ENCODE measurements at regions not wholly inside any gene's neighbourhood (a gene's known extent, or its start where the extent isn't known, plus 50 kb on each side); places are given as distances from the start of the nearest gene placed in this dataset.

GRCh38 chr10:4033341-4033896 lies 248.4 kb upstream of the KLF6 start:
- intact Hi-C loops (cut with DNase I) = no loop called here

GRCh38 chr10:4029866-4030265 lies 244.9 kb upstream of the KLF6 start:
- intact Hi-C loops (cut with DNase I) = no loop called here

More at GRCh38 chr10:4033341-4033896, 248.4 kb upstream of the KLF6 start:
- no peak for DNase-seq

GRCh38 chr10:4028854-4029583 lies 244.0 kb upstream of the KLF6 start:
- intact Hi-C loops (cut with DNase I) = no loop called here

More at GRCh38 chr10:4029866-4030265, 244.9 kb upstream of the KLF6 start:
- no peak for DNase-seq

GRCh38 chr10:4028027-4028471 lies 243.0 kb upstream of the KLF6 start:
- intact Hi-C loops (cut with DNase I) = no loop called here
- no peak for DNase-seq

More at GRCh38 chr10:4028854-4029583, 244.0 kb upstream of the KLF6 start:
- no peak for DNase-seq

DNA sequence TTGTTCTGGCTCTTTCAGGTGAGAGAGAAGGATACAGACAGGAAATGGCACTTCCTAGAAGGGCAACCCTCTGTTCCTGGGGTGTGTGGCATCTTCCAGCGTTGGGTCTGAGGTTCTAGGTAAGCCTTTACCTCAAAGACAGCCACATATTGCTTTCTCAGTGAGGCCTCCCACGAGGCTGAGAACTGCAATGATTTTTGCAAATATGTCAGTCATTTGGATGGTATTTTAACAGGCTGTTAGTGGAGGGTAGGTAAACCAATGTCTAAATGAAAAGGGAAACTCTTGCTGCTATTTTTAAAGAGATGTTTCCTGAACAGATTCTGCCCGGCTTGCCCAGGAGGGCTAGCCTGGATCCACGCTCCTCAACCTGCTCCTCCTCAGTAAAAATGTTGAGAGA lies 240.3 kb upstream of the KLF6 start:
- DNase-seq = no peak
- intact Hi-C loops (cut with DNase I) = no loop called here

GRCh38 chr10:4024516-4025245 lies 239.7 kb upstream of the KLF6 start:
- no peak for DNase-seq

DNA sequence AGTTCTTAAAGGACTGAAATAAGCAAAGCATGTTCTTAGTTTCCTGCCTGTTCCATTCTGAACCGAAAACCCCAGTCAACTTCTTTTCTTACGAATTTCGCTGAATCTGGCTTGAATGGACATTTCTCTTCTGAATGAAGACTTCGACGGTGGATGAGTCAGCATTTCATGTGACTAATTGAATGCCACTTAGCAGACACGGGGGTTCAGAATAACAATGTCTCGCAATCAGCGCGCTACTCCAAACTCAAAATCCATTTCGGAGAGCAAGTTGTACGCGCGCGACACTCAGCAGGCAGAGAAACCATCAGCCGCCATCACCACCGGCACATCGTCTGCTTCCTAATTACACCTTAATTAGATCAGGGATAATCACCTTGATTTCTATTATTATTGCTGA lies 239.0 kb upstream of the KLF6 start:
- no peak for DNase-seq
- intact Hi-C loops (cut with DNase I) = no loop called here

More at GRCh38 chr10:4024516-4025245, 239.7 kb upstream of the KLF6 start:
- intact Hi-C loops (cut with DNase I) = no loop called here

DNA sequence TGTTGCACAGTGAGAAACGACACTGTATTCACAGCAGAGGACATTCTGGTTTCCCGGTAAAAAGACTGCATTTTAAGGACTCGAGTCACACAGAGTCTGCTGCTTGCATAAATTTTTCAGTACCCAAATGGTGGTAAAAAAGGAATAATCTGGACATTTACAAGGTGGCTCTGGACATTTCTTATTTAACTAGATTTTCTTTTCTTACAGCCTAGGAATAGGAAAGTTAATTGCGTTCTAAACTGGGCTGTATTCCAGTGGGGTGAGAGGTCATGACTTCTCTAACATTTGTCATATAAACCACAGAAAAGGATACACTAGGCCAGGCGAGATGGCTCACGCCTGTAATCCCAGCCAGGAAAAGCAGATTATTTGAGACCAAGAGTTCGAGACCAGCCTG lies 237.5 kb upstream of the KLF6 start:
- no peak for DNase-seq
- intact Hi-C loops (cut with DNase I) = no loop called here

- DNase-seq = no peak
Observed at GRCh38 chr10:4020631-4021030, 235.6 kb upstream of the KLF6 start.

DNA sequence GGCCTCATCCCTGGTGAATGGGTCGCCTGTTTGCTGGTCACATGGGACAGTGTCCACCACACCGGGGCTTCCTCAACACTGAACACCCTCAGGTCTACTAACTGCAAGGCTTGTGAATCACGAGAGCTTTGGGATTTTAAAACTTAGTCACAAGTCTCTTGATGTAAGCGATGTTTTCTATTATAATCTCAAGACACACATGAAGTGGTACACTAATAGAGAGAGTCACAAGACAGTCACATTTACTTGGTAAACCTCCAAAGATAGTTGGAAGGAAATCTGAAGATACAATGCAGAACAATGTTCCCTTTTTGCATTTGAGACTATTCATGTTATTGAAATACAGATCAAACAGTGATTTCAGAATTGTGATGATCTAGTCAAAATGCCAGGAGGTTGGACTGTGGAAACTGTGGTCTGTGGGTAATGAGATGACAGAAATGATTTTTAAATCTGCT lies 233.1 kb upstream of the KLF6 start:
- intact Hi-C loops (cut with DNase I) = no loop called here

More at GRCh38 chr10:4020631-4021030, 235.6 kb upstream of the KLF6 start:
- intact Hi-C loops (cut with DNase I) = no loop called here

DNA sequence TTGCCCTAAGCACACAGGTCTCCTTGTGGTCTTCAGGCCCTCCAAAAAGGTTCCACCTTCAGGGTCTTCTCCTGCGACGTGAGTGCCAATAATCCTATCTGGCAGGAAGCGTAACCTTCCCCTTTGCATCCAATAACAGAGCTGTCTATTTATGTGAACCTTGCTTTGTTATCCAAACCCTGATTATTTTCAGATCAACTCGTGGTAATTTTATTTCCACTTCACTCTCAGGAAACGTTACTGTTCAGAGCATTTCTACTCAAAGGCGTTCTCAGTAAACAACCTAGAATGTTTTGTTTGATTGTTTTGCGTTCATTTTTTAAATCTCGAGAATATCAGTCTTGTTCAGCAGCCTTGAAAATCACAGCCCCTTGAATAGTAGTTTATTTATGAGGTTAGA lies 232.3 kb upstream of the KLF6 start:
- DNase-seq = no peak
- intact Hi-C loops (cut with DNase I) = no loop called here

More for the DNA sequence above, 233.1 kb upstream of the KLF6 start:
- no peak for DNase-seq

DNA sequence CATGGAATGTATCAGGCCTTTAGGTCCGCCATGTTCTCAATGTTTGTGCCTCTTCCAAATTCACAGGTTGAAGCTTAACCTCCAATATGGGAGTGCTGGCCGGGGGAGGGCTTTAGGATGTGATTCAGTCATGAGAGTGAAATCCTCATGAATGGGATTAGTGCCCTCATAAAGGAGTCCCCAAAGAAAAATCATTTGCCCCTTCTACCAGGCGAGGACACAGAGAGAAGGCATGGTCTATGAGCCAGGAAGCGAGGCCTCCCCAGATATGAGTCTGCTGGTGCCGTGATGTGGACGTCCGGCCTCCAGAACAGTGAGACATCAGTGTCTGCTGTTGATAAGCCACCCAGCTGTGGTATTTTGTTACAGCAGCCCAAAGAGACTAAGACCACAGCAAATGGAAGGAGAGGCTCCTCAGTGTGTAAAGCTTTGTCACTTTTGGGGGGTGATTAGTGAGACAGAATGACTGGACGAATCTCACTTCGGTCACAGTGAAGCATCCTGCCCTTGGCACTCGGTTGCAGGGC lies 231.3 kb upstream of the KLF6 start:
- no peak for DNase-seq
- intact Hi-C loops (cut with DNase I) = no loop called here

DNA sequence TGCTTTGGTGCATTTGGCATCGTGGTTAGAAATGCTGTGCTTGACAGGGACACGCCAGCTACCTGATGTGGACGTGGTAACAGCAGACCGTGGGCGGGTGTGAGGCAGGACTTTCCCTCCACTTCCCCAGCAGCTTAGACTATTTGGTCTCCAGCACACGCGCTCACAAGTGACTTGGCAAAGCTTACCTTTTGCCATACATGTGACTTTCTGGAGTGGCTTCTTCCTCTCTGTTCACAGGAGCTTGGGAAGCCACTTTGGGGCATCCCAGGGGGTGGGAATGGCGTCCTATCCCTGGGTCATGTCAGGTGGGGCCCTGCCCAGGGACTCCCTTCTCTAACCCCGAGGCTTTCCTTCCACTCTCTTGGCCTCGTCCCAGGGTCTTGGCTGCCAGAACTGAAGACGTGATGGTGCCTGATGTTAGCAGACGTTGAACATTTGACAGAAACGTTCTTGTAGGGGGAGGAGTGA lies 228.7 kb upstream of the KLF6 start:
- intact Hi-C loops (cut with DNase I) = no loop called here
- peak in 5 of 10 donors; percentile 17 to 87 (median 43) for DNase-seq

DNA sequence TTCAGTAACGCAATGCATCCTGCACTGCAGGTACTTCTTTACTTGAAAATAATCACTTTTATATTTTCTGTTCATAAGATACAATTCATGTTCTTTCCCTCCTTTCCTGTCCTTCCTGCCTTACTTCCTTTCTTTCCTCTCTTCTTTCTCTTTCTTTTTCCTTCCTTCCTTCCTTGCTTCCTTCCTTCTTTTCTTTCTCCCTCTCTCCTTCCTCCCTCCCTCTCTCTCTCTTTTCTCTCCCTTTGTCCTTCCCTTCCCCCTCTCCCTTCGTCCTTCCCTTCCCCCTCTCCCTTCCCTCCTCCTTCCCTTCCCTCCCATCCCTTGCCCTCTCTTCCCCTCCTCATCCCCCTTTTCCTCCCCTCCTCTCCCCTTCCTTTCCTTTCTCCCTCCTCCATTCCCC lies 227.8 kb upstream of the KLF6 start:
- intact Hi-C loops (cut with DNase I) = no loop called here

GRCh38 chr10:4011136-4011812 lies 226.3 kb upstream of the KLF6 start:
- DNase-seq = no peak
- intact Hi-C loops (cut with DNase I) = no loop called here

More for the DNA sequence above, 227.8 kb upstream of the KLF6 start:
- DNase-seq = no peak

DNA sequence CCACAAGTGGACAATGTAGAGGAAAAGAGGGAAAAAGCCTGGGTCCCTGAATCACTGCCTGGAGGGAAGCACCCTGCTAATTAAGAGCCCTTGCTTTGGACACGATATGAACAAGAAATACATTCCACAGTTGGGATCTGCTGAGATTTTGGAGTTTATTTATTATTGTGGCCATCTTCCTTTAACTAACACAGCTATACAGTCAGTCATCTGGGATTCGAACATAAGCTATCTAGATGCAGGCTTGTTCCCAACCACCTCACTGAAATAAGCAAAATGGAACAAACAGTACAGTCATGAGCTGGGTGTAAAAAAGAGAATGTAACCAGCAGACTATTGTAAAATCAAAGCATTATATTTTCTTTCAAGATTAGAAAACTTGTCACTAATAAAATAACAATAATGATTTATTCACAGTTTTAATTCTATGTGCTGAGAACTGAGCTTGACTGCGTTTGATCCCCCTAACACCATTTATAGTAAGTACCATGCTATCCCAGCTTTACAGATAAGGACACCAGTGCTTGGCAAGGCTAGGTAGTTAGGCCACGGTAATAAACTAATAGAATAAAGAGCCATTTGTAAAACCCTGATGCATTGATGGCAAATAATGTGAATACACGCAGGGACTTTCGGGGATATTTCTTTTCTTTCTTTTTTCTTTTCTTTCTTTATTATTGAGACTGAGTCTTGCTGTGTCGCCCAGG lies 223.8 kb upstream of the KLF6 start:
- no peak for DNase-seq
- intact Hi-C loops (cut with DNase I) = no loop called here

- intact Hi-C loops (cut with DNase I) = no loop called here
- no peak for DNase-seq
Observed at GRCh38 chr10:4007771-4008170, 222.8 kb upstream of the KLF6 start.

DNA sequence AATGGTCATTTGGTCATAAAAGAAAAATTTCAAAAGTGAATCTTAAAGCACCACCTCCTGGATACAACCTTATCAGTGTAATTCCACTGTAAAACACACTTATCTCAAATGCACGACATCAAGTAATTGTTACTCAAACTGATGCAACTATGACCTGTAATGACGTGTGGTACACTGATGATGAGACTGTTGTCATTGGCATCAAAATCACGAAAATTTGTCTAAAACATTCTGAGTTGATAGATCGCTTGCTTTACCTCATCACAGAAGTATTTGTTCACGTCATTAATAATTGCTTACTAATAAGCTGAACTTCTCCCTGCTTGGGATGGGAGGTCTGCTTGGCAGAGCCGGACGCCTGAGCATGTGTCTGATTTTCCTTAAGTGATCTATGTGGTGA lies 221.8 kb upstream of the KLF6 start:
- intact Hi-C loops (cut with DNase I) = no loop called here
- no peak for DNase-seq

GRCh38 chr10:4006051-4006450 lies 221.0 kb upstream of the KLF6 start:
- peak in 1 of 10 donors; percentile 87 for DNase-seq
- intact Hi-C loops (cut with DNase I) = no loop called here

DNA sequence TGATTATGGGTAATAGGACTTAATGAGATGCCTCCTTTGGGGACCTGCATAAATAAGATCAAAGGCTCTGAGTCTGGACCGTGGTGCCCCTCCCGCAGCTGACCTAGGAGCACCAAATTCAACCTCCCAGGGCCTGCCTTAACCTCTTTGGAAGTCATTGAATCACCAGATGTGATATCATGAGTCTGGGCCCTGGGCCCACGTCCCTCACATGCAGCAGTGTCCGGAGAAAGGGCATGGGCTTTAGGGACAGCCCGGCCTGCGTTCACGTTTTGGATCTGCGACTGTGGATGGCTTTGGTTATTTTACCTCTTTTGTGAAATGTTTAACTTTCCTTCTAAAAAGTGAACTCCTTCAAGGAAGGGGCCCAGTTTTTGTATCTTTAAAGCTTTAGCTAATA lies 220.0 kb upstream of the KLF6 start:
- intact Hi-C loops (cut with DNase I) = no loop called here
- DNase-seq = no peak
